ENCODE measurements at regions not wholly inside any gene's neighbourhood (a gene's known extent, or its start where the extent isn't known, plus 50 kb on each side); places are given as distances from the start of the nearest gene placed in this dataset.

DNA sequence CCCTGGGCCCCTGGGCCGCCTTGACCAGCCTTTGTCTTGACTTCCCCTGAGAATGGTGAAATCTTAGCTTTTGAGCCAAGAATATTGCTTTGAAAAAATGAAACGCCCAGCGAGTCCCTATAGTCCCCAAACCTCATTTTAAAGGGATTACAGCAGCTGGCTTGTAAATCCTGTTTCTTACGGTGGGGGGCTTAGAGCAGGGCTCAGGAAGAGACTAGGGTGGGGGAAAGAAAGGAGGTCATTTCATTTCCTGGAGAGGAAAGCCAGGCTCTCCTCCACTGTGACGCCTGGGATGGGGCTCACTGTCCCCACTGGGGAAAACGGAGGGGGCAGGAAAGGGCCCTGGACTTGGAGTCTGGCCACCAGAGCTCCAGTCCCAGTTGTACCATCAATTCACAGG, 72.2 kb upstream of the ALX4 start:
- TF ChIP-seq REST (IDR thresholded peaks at IDR 0.05; ENCODE audit: insufficient replicate concordance, low read depth) (no peak), POLR2AphosphoS5 (IDR thresholded peaks at IDR 0.05; ENCODE audit: low read depth) (no peak)

Measured in HL-60 (cell line).